Esophagus muscularis mucosa (tissue), 4 donors: ENCODE measurements at regions not wholly inside any gene's neighbourhood (a gene's known extent, or its start where the extent isn't known, plus 50 kb on each side); places are given as distances from the start of the nearest gene placed in this dataset.
A peak's percentile ranks its signal among the peaks of the same experiment; 100 is the strongest.

ENCODE experiments used
- DNase-seq: peaks from one replicate; pipeline ENCODE4 v3.0.0-alpha.2; 2017; ENCODE audit errors: extremely low spot score
- H3K27ac ChIP-seq, 4 donors: fragments of 200-600 bp; sonication (generic); replicated peaks in 1 of 4; 1 replicate in 3 of 4; 2 replicates in 1 of 4; pipeline ENCODE4 v1.5.1; 2016 to 2019; ENCODE audit warnings: mild to moderate bottlenecking in 1 of 4
- H3K27me3 ChIP-seq, 4 donors: fragments of 200-600 bp; sonication (generic); one replicate each; pipeline versions ENCODE4 v1.5.1 to v1.6.0; 2016 to 2019
- H3K36me3 ChIP-seq, 4 donors: fragments of 200-600 bp; sonication (generic); one replicate each; pipeline ENCODE4 v1.5.1; 2016 to 2019
- H3K4me1 ChIP-seq, 4 donors: fragments of 200-600 bp; sonication (generic); one replicate each; pipeline ENCODE4 v1.5.1; 2016 to 2019
- H3K4me3 ChIP-seq, 4 donors: fragments of 200-600 bp; sonication (generic); 1 replicate in 2 of 4; 2 replicates in 2 of 4; pipeline ENCODE4 v1.5.1; 2016 to 2019; ENCODE audit warnings: mild to moderate bottlenecking in 4 of 4, moderate library complexity in 1 of 4
- H3K9me3 ChIP-seq, 4 donors: fragments of 200-600 bp; sonication (generic); 1 replicate in 3 of 4; 2 replicates in 1 of 4; pipeline ENCODE4 v1.5.1; 2016 to 2019
- CTCF ChIP-seq, 3 experiments: fragments of 200-600 bp in 2 of 3; fragments of 450-650 bp in 1 of 3; sonication (generic) in 2 of 3; IDR thresholded peaks; one replicate each; pipeline ENCODE4 v1.5.1; 2017 to 2019; ENCODE audit warnings: antibody characterized with exemption in 3 of 3, mild to moderate bottlenecking in 2 of 3, moderate library complexity in 1 of 3
- EP300 ChIP-seq: sonication (generic); formaldehyde crosslinking; IDR thresholded peaks from one replicate; pipeline ENCODE4 v1.6.1; 2017; ENCODE audit warnings: antibody characterized with exemption
- POLR2A ChIP-seq: fragments of 450-650 bp; IDR thresholded peaks from one replicate; pipeline ENCODE4 v1.6.1; 2017; ENCODE audit warnings: antibody characterized with exemption, moderate library complexity, mild to moderate bottlenecking, low read depth
- POLR2AphosphoS5 ChIP-seq, 2 donors: sonication (generic); formaldehyde crosslinking; IDR thresholded peaks; one replicate each; pipeline ENCODE4 v1.6.1; 2017; ENCODE audit warnings: antibody characterized with exemption in 2 of 2
- WGBS: methylation state at CpG from one replicate; pipeline ENCODE4 v1.1.5; 2018; 5-methylcytosine and 5-hydroxymethylcytosine counted together
- intact Hi-C: fragments of 100-400 bp; cut with DNase I; formaldehyde crosslinking; loops from one replicate; pipeline ENCODE4 v1.15.1; 2023

DNA sequence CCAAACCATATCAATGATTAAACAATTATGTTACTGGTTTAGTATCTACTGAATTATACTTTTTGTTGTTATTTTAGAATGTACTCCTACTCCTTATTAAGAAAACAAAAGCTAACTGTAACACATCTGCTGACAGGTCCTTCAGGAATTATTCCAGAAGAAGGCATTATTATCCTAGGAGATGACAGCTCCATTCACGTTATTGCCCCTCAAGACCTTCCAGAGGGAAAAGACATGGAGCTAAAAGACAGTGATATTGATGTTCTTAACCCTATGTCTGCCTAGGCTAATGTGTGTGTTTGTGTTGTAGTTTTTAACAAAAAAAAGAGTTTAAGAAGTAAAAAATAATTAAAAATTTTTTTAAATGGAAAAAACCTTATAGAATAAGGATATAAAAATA, 206.8 kb upstream of the KLHL4 start:
- Histone ChIP-seq H3K27me3 (no peaks in the 10 kb centered on the region), H3K36me3 (no peaks in the 10 kb centered on the region), H3K4me3 (no peak overlapping the region), H3K27ac (no peak overlapping the region), H3K9me3 (no peaks in the 10 kb centered on the region), H3K4me1 (no peaks in the 10 kb centered on the region)
- no peak for DNase-seq
- TF ChIP-seq POLR2A (no peak), POLR2AphosphoS5 (IDR thresholded peaks at IDR 0.05) (no peak), CTCF (IDR thresholded peaks at IDR 0.05) (no peak), EP300 (no peak)
- 61% methylated on average over 1 of the region's 1 CpG for WGBS
- intact Hi-C loops: no loop called here

DNA sequence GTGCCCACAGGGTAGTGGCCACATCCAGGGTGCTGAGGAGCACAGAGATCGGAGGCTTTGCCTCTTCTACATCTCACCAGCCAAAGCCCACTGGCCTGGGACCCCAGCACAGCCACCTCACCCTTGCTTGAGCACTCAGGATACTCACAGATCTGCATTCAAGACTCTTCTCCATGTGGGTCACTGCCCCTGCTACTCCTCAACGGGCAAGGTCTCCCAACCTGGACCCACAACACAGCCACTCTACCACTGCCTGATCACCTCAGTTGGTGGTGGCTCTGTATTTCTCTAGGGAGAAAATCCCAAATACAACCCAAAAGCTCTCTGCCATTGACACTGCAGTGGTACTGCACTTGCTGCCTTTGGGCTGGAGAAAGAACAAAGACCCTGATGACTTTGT, 190.3 kb upstream of the KLHL4 start:
- no peak overlapping the region for H3K27ac ChIP-seq
- no peaks in the 10 kb centered on the region for H3K36me3 ChIP-seq
- no peaks in the 10 kb centered on the region for H3K4me1 ChIP-seq
- intact Hi-C loops: no loop called here
- WGBS: 73% methylated on average over 2 of the region's 2 CpGs
- DNase-seq: no peak
- no peaks in the 10 kb centered on the region for H3K27me3 ChIP-seq
- no peak overlapping the region for H3K4me3 ChIP-seq
- TF ChIP-seq CTCF (IDR thresholded peaks at IDR 0.05): no peak
- TF ChIP-seq POLR2A: no peak
- TF ChIP-seq EP300: no peak
- no peak for TF ChIP-seq POLR2AphosphoS5 (IDR thresholded peaks at IDR 0.05)
- no peaks in the 10 kb centered on the region for H3K9me3 ChIP-seq

- DNase-seq: no peak
- no peaks in the 10 kb centered on the region for H3K4me1 ChIP-seq
- H3K36me3 ChIP-seq: no peaks in the 10 kb centered on the region
- H3K9me3 ChIP-seq: no peaks in the 10 kb centered on the region
- TF ChIP-seq CTCF (IDR thresholded peaks at IDR 0.05) (no peak), POLR2AphosphoS5 (IDR thresholded peaks at IDR 0.05) (no peak), POLR2A (no peak), EP300 (no peak)
- 41% methylated on average over 1 of the region's 1 CpG for WGBS
- no peak overlapping the region for H3K27ac ChIP-seq
- intact Hi-C loops: loop anchor here (5.0 kb wide), 1 partner anchor 325 kb away; no protein-coding TSS in a partner anchor
- no peaks in the 10 kb centered on the region for H3K27me3 ChIP-seq
- no peak overlapping the region for H3K4me3 ChIP-seq
Measured at GRCh38 chrX:87337267-87337666, 180.3 kb upstream of the KLHL4 start.

DNA sequence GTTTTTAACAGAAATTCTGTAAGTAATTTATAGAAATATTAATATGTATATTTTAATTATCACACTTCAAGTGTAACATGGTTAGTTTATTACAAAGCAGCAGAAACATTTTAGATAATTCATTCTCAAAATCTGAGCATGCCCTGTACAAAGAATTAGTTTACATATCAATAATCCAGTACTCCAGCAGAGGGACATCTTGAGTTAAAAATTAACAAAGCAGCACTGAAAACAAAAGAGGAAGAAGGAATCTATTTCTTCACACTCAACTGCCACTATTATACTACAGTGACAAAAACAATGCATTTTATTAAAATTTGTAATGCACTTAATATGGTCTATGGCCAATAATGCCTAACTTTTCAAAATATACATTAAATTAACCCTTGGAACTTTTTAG, 179.1 kb upstream of the KLHL4 start:
- intact Hi-C loops: loop anchor here (5.0 kb wide), 1 partner anchor 324 kb away; no protein-coding TSS in a partner anchor
- Histone ChIP-seq H3K9me3 (no peaks in the 10 kb centered on the region), H3K4me1 (no peaks in the 10 kb centered on the region), H3K36me3 (no peaks in the 10 kb centered on the region), H3K27me3 (no peaks in the 10 kb centered on the region), H3K27ac (no peak overlapping the region), H3K4me3 (no peak overlapping the region)
- no peak for DNase-seq
- TF ChIP-seq EP300: no peak
- TF ChIP-seq POLR2AphosphoS5 (IDR thresholded peaks at IDR 0.05): no peak
- TF ChIP-seq POLR2A: no peak
- peak; percentile 34 to 40 (median 40) for TF ChIP-seq CTCF (IDR thresholded peaks at IDR 0.05)

DNA sequence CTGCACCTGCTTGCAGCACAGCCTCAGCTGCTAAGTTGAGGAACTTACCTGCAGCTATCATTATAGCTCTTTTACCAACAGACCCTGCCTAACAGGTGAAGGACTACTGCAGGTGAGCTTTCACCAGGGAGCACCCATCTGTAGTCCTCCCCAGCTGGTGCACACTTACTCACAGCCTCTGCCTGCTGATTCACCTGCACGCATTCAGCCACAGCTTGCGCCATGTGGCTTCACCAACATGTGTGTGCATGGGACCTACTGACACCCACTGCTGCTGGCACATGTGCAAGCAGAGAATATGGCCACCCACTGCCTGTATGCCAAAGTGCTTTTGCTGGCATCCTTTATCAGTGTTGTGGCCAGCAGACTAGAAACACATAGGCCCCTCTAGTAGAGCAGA, 146.7 kb upstream of the KLHL4 start:
- Histone ChIP-seq H3K27ac (no peak overlapping the region), H3K4me3 (no peak overlapping the region), H3K36me3 (no peaks in the 10 kb centered on the region), H3K9me3 (no peaks in the 10 kb centered on the region), H3K27me3 (no peaks in the 10 kb centered on the region), H3K4me1 (no peaks in the 10 kb centered on the region)
- DNase-seq: no peak
- intact Hi-C loops: no loop called here
- WGBS: 80% methylated on average over 2 of the region's 2 CpGs
- TF ChIP-seq EP300 (no peak), POLR2AphosphoS5 (IDR thresholded peaks at IDR 0.05) (no peak), POLR2A (no peak), CTCF (IDR thresholded peaks at IDR 0.05) (no peak)
